GM21786 (cell line): ENCODE measurements at regions not wholly inside any gene's neighbourhood (a gene's known extent, or its start where the extent isn't known, plus 50 kb on each side); places are given as distances from the start of the nearest gene placed in this dataset.
A peak's percentile ranks its signal among the peaks of the same experiment; 100 is the strongest.

Source experiments
- ATAC-seq: cut with Tn5 transposase; IDR thresholded peaks from one replicate; pipeline ENCODE4 v1.9.1; 2021; ENCODE audit not compliant: unreplicated experiment

GRCh38 chr5:89120719-89121118 lies 237.7 kb upstream of the MEF2C start:
- ATAC-seq: no peak

- ATAC-seq: peak; percentile 94
Measured at GRCh38 chr5:89117124-89117644, 234.2 kb upstream of the MEF2C start.

GRCh38 chr5:89110916-89111646 lies 228.1 kb upstream of the MEF2C start:
- no peak for ATAC-seq

- ATAC-seq: no peak
Measured at GRCh38 chr5:89106480-89106879, 223.5 kb upstream of the MEF2C start.

DNA sequence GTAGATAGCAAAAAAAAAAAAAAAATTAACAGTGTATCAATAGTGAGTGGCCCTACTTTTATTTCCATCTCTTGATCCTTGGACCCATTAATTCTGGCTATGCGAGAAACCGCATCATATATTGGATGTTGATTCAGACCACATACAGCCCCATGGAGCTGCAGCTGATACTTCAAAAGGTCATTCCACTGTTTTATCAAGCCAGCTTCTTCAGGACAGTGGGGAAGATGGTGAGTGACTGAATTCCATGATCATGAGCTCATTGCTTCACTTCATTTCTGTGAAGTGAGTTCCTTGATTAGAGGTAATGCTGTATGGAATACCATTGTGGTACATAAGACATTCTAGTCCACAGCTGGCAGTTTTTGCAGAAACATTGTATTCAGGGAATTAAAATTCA lies 222.9 kb upstream of the MEF2C start:
- no peak for ATAC-seq

DNA sequence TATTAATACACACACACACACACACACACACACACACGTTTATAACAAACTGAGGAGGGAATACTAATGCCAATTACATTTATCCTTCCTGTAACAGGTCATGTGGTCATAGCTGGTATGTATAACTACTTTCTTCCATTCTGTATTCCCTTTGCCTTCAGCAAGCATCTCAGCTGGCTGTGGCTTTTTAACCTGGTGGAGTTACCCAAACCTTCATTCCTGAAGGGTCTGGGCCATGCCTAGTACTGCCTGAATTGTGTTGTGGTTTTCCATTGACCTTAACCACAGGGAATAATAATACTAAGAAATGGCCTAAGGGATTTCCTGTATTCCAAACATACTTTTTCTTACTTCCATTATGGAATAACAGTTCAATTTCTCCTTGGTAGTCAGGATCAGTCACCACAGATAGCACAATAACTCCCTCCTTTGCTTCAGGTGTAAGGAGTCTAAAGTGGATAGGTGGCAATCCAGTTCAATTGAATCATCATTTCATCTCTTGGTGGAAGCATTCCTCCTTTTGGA lies 222.2 kb upstream of the MEF2C start:
- no peak for ATAC-seq

GRCh38 chr5:89098199-89098756 lies 215.3 kb upstream of the MEF2C start:
- no peak for ATAC-seq

GRCh38 chr5:89097103-89097502 lies 214.1 kb upstream of the MEF2C start:
- peak; percentile 91 for ATAC-seq

- no peak for ATAC-seq
Measured at GRCh38 chr5:89095341-89095740, 212.4 kb upstream of the MEF2C start.

GRCh38 chr5:89090037-89090436 lies 207.1 kb upstream of the MEF2C start:
- ATAC-seq: no peak

- ATAC-seq: no peak
Measured at GRCh38 chr5:89087551-89088318, 204.8 kb upstream of the MEF2C start.

DNA sequence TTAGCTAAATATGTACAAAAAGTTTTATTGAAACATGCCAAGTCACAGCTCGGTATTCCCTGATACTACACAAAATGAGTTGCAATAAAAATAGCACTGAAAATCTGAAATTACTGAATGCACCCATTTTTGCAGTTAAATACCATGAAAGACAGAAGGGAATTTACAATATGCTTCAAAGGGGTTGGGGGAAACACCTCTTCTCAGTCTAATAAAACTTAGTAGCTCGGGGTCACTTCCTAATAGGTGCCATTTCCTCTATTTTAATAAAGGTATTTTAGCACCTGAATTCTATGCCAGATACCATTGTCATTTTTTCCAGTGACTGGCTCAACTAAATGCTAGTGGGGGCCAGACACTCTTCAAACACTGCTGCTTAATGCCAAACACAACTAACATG lies 204.1 kb upstream of the MEF2C start:
- peak; percentile 73 for ATAC-seq

GRCh38 chr5:89086390-89087086 lies 203.6 kb upstream of the MEF2C start:
- no peak for ATAC-seq

DNA sequence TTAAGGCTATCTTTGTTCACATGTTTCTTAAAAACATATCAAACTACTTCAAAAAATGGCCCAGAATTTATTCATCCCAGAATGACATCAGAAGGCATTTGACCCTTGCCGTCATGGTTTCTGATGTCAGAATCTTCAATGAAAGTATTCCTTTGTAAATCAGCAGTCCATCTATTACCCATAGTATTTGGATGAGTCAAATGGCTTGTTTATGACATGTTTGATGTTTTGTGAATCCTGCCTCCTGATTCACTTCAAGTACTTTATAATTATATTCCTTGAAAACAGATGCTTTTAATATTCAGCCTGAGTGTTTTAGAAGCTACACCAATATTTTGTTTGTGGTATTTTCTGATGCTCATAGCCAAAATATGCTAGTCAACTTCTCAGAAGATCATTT lies 200.8 kb upstream of the MEF2C start:
- no peak for ATAC-seq

DNA sequence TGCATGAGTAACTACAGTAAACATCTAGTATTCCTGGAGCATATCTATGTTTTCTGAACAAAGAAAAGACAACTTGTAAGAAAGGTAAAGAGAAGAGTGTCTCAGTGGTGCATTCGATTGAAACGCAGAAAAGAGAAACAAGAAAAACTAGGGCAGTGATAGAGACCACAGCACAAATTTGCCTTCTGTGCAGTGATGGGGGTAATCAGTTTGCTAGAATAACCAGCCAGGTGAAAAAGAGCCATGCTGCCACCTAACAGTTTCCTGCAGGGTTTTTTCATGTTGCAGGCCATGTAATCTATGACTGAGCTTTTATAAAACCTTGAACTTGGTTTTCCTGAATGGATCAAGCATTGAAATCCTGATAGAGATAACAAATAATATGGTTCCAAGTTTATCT lies 198.4 kb upstream of the MEF2C start:
- peak; percentile 87 for ATAC-seq

- no peak for ATAC-seq
Measured at GRCh38 chr5:89080467-89081116, 197.6 kb upstream of the MEF2C start.

- ATAC-seq: no peak
Measured at GRCh38 chr5:89072842-89073672, 190.1 kb upstream of the MEF2C start.

DNA sequence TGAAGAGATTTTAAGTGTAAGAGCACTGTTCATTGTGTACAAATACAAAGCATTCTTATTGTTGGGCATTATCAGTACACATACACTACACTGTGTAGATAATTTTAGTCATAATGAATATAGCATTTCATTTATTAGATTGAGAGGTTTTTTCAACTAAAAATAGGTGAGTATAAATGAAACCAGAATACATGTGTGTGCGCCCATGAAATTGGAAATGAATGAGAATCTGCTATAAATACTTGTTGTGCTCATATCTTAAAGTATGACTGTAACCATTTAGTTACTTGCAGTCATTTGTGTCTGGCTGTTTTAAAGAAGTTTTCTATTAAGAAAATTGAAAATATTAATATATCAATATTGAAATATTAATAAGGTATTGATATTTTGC lies 189.0 kb upstream of the MEF2C start:
- ATAC-seq: peak; percentile 71

DNA sequence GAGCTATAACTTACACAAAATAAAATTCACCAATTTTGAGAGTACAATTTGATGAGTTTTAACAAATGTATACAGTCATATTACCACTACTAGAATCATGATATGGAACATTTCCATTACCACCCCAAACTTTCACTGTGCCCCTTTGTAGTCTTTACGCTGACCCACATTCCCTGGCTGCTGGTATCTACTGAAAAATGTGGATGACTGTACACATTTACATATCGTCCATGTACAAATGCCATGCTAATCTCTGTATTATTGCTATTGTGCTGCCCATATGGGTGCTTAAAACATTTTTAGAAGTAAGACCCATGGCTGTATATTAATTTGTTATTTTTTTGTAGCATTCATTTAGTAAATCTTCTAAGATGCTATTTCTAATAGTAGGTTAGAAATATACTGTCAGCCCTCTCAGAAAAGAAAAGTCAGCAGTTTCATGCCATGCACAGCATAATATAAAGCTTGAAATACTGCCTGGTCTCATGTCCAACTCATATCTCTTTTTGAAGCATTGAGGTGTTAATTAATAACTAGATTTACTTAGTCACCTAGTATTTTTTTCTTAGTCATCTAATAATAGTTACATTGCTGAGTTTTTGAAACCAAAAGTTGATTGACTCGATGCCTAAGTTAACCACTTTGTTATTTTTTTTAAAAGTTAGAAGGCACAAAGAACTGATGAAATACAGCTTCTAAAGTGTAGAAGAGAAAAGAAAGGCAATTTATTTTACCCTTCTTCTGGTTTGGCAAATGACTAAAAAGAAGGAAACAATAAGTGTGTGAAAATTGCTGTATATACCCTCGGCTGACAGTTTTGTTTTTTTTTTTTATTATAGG lies 188.3 kb upstream of the MEF2C start:
- peak; percentile 82 for ATAC-seq
